ENCODE measurements at regions not wholly inside any gene's neighbourhood (a gene's known extent, or its start where the extent isn't known, plus 50 kb on each side); places are given as distances from the start of the nearest gene placed in this dataset.

DNA sequence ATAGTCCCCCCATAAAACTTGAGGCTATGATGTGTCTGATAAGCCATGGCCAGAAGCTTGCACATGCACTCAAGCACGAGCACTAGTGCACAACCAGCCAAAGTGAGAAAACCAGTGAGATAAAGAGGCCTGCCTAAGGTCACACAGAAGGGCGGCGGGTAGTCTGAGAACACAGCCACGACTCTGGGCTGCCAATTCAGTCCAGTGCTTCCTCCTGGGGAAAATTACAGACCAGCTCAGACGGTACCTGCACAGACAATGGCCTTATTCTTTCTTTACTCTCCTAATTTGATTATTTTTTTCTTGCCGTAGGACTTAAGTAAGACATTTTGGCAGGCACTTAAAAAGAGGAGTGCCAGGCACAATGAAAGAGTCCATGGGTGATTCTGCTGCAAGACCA lies 533.2 kb upstream of the FAT1 start:
- WGBS, 2 experiments (ENCODE audit: extremely low coverage in 2 of 2, insufficient read length in 1 of 2), result 80% methylated on average over 1 of the region's 6 CpGs; no CpG with 5 or more reads in 1 of the 2 experiments
- no peak overlapping the region for H2BK15ac ChIP-seq (ENCODE audit: low read depth, low read length)
- H3K4ac ChIP-seq (ENCODE audit: low read depth, low read length), result no peak overlapping the region
- BruUV-seq (replicated peaks), result no TSS peak
- no peaks in the 10 kb centered on the region for H3K9me3 ChIP-seq (ENCODE audit: control insufficient read depth, insufficient read depth, low read length)
- no peak overlapping the region for H4K91ac ChIP-seq (ENCODE audit: insufficient read depth, low read depth, low read length)
- no peak overlapping the region for H2AK9ac ChIP-seq (replicated peaks; ENCODE audit: low read depth, low read length, poor library complexity)
- no peaks in the 10 kb centered on the region for H3K4me1 ChIP-seq (ENCODE audit: control insufficient read depth, insufficient read depth, low read length)
- dilution Hi-C loops (cut with HindIII; ENCODE audit: low sequenced_read_pairs, unreplicated experiment), result no loop called here
- no peak overlapping the region for H3K56ac ChIP-seq (ENCODE audit: extremely low read depth, insufficient read depth, low read length)
- no peak overlapping the region for H2BK5ac ChIP-seq (ENCODE audit: low read depth, low read length, poor library complexity, severe bottlenecking)
- H3K14ac ChIP-seq (replicated peaks; ENCODE audit: low read depth, low read length), result no peak overlapping the region
- no peak overlapping the region for H3K27ac ChIP-seq (ENCODE audit: insufficient read depth, low read length)
- H4K8ac ChIP-seq (ENCODE audit: low read depth in 2 of 2, low read length in 2 of 2), result no peak overlapping the region
- no peak overlapping the region for H3K23ac ChIP-seq (ENCODE audit: low read depth, low read length)
- TF ChIP-seq RCOR1 (IDR thresholded peaks at IDR 0.05; ENCODE audit: insufficient replicate concordance, low read length) (no peak), SMC3 (IDR thresholded peaks at IDR 0.05; ENCODE audit: low read depth, low read length) (no peak), CHD1 (IDR thresholded peaks at IDR 0.05; ENCODE audit: low read depth, low read length) (no peak), MAZ (IDR thresholded peaks at IDR 0.05; ENCODE audit: borderline replicate concordance, low read depth, low read length) (no peak), NFE2L2 (IDR thresholded peaks at IDR 0.05; ENCODE audit: low read depth, low read length) (no peak), FOS (IDR thresholded peaks at IDR 0.05; ENCODE audit: low read depth, low read length) (no peak), RFX5 (IDR thresholded peaks at IDR 0.05; ENCODE audit: low read depth, low read length) (no peak), MAFK (IDR thresholded peaks at IDR 0.05; ENCODE audit: low read depth, low read length) (no peak), MXI1 (IDR thresholded peaks at IDR 0.05; ENCODE audit: borderline replicate concordance, low read depth, low read length) (no peak), USF2 (IDR thresholded peaks at IDR 0.05; ENCODE audit: low read depth, low read length) (no peak), BHLHE40 (IDR thresholded peaks at IDR 0.05; ENCODE audit: low read depth, low read length) (no peak), RAD21 (IDR thresholded peaks at IDR 0.05; ENCODE audit: low read length) (no peak), POLR2A (IDR thresholded peaks at IDR 0.05; ENCODE audit: low read depth, low read length) (no peak)
- H3K9me1 ChIP-seq (ENCODE audit: insufficient read depth, low read length), result no peaks in the 10 kb centered on the region
- no peak overlapping the region for H3K4me3 ChIP-seq (ENCODE audit: insufficient read depth, low read depth, low read length)
- in situ Hi-C loops (cut with MboI; ENCODE audit: low sequenced_read_pairs), result no loop called here
- H3K18ac ChIP-seq (ENCODE audit: low read depth, low read length), result no peak overlapping the region
- no peak overlapping the region for H3K9ac ChIP-seq (ENCODE audit: low read depth, low read length)
- H2AFZ ChIP-seq (replicated peaks; ENCODE audit: low read length, poor library complexity), result no peak overlapping the region
- ATAC-seq (ENCODE audit: low read depth), result no peak
- no peaks in the 10 kb centered on the region for H3K36me3 ChIP-seq (ENCODE audit: control insufficient read depth, insufficient read depth, low read length)
- DNase-seq, result no peak
- no peak overlapping the region for H2AK5ac ChIP-seq (ENCODE audit: low read depth, low read length)
- intact Hi-C loops (cut with micrococcal nuclease), result no loop called here
- H3K27me3 ChIP-seq (ENCODE audit: control insufficient read depth, insufficient read depth, low read length), result no peaks in the 10 kb centered on the region
- H2BK20ac ChIP-seq (ENCODE audit: low read depth, low read length), result no peak overlapping the region
- H3K4me2 ChIP-seq (ENCODE audit: low read depth, low read length), result no peak overlapping the region
- H2BK120ac ChIP-seq (ENCODE audit: low read depth, low read length), result no peak overlapping the region
- H4K5ac ChIP-seq (ENCODE audit: low read depth, low read length), result no peak overlapping the region
- no peaks in the 10 kb centered on the region for H3K79me1 ChIP-seq (ENCODE audit: low read depth in 1 of 2, low read length in 2 of 2)
- H4K20me1 ChIP-seq (ENCODE audit: insufficient read depth, low read length), result no peaks in the 10 kb centered on the region
- ChIA-PET POLR2A (ENCODE audit: unreplicated experiment) (no interaction called here), CTCF (no interaction called here)
